HL-60 (cell line): ENCODE measurements at regions not wholly inside any gene's neighbourhood (a gene's known extent, or its start where the extent isn't known, plus 50 kb on each side); places are given as distances from the start of the nearest gene placed in this dataset.
"Not testable (repeated sequence)": the region's sequence is repeated elsewhere in the genome, so short reads cannot be mapped to it uniquely, and the experiment has no call there.

Experiments
- DNase-seq, 2 experiments: peaks; one replicate each; pipeline ENCODE4 v3.0.0-alpha.2; 2010 to 2020; ENCODE audit warnings: low read depth in 1 of 2, low spot score in 1 of 2
- H3K27ac ChIP-seq: fragments of 250-450 bp; sonication (Bioruptor Pico); replicated peaks from 2 replicates; pipeline ENCODE4 v1.5.1; 2020; ENCODE audit warnings: mild to moderate bottlenecking, moderate library complexity
- H3K27me3 ChIP-seq: fragments of 250-450 bp; sonication (Bioruptor Pico); 2 replicates; pipeline ENCODE4 v1.5.1; 2021; ENCODE audit warnings: mild to moderate bottlenecking, moderate library complexity; ENCODE audit not compliant: insufficient read depth, poor library complexity, severe bottlenecking
- H3K4me3 ChIP-seq: replicated peaks from 2 replicates; pipeline ENCODE4 v1.5.1; 2011; ENCODE audit warnings: mild to moderate bottlenecking, control low read depth, low read length; ENCODE audit not compliant: insufficient read depth
- CTCF ChIP-seq: IDR thresholded peaks from one replicate; pipeline ENCODE4 v1.5.1; 2011; ENCODE audit warnings: low read length, control low read depth, inconsistent platforms; ENCODE audit not compliant: insufficient read depth
- GABPA ChIP-seq: IDR thresholded peaks from 2 replicates; pipeline ENCODE4 v1.6.1; 2012; ENCODE audit warnings: low read depth
- POLR2AphosphoS5 ChIP-seq: IDR thresholded peaks from 2 replicates; pipeline ENCODE4 v1.6.1; 2012; ENCODE audit warnings: low read depth
- REST ChIP-seq: IDR thresholded peaks from 2 replicates; pipeline ENCODE4 v1.6.1; 2012; ENCODE audit warnings: low read depth; ENCODE audit not compliant: insufficient replicate concordance
- SPI1 ChIP-seq: IDR thresholded peaks from 2 replicates; pipeline ENCODE4 v1.6.1; 2012; ENCODE audit warnings: low read depth, mild to moderate bottlenecking, borderline replicate concordance

DNA sequence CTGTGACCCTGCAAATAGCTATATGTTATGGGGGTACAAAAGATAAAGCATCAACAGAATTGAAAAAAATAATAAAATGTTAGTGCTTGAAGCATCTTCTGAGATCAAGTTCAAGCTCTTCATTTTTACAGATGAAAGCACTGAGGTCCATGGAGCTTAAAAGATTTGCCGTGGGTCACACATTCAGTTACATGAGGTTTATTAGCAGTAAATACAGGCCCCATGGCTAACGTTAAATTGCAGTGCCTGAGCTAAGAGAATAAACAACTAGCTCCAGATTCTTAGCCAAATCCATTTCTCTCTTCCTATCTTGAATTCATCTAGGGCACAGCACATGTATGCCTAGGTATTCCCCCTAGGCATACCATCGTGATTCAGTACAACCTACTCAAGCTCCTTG, 2052.7 kb upstream of the C9orf72 start:
- DNase-seq = no peak
- H3K27ac ChIP-seq = no peak overlapping the region
- H3K4me3 ChIP-seq = no peak overlapping the region
- TF ChIP-seq GABPA = no peak
- TF ChIP-seq POLR2AphosphoS5 = no peak
- no peak for TF ChIP-seq CTCF
- TF ChIP-seq REST = no peak
- no peak for TF ChIP-seq SPI1
- no peaks in the 10 kb centered on the region for H3K27me3 ChIP-seq

GRCh38 chr9:29628856-29629255, 2055.6 kb upstream of the C9orf72 start:
- DNase-seq, H3K27me3 ChIP-seq, H3K4me3 ChIP-seq, H3K27ac ChIP-seq: not testable (repeated sequence)

- no peaks in the 10 kb centered on the region for H3K27me3 ChIP-seq
- TF ChIP-seq GABPA (no peak), SPI1 (no peak), POLR2AphosphoS5 (no peak)
- no peak for DNase-seq
- no peak overlapping the region for H3K4me3 ChIP-seq
- H3K27ac ChIP-seq = no peak overlapping the region
These were observed 2064.4 kb upstream of the C9orf72 start for GRCh38 chr9:29637471-29638237.

DNA sequence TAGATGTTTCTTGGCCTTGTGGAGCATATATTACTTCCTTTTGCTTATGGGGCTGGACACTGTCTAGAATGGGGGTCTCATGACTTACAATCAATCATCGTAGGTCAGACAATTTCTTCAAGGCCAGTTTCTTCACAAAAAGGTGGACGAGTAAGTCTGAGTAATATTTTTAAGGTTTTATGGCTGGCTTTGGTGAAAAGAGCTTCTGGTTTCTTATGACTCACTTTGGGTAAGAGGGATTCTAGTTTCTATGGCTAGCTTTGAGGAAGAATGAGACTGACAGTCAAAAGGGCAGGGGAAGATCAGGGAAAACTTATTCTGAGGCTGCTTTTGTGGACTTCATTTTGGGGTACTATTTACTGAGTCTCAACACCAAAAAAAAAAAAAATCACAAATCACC, 2067.2 kb upstream of the C9orf72 start:
- no peaks in the 10 kb centered on the region for H3K27me3 ChIP-seq
- H3K27ac ChIP-seq = no peak overlapping the region
- no peak for TF ChIP-seq GABPA
- TF ChIP-seq CTCF = no peak
- TF ChIP-seq REST = no peak
- TF ChIP-seq SPI1 = no peak
- TF ChIP-seq POLR2AphosphoS5 = no peak
- H3K4me3 ChIP-seq = no peak overlapping the region
- no peak for DNase-seq

GRCh38 chr9:29644514-29644913, 2071.2 kb upstream of the C9orf72 start:
- no peaks in the 10 kb centered on the region for H3K27me3 ChIP-seq
- TF ChIP-seq POLR2AphosphoS5 (no peak), CTCF (no peak), SPI1 (no peak), REST (no peak), GABPA (no peak)
- DNase-seq = no peak
- no peak overlapping the region for H3K4me3 ChIP-seq
- H3K27ac ChIP-seq = no peak overlapping the region
